A549 (cell line): ENCODE measurements at regions not wholly inside any gene's neighbourhood (a gene's known extent, or its start where the extent isn't known, plus 50 kb on each side); places are given as distances from the start of the nearest gene placed in this dataset.
A peak's percentile ranks its signal among the peaks of the same experiment; 100 is the strongest.
"Not testable (repeated sequence)": the region's sequence is repeated elsewhere in the genome, so short reads cannot be mapped to it uniquely, and the experiment has no call there.

Experiments
- ATAC-seq, 2 experiments: fragments of 200-7000 bp in 1 of 2; fragments of >200 bp in 1 of 2; cut with Nextera tagmentation in 1 of 2; cut with Tn5 transposase in 1 of 2; 3 replicates each; pipeline versions ENCODE4 v1.8.0 to v1.9.1; 2018 to 2020; ENCODE audit warnings: mild to moderate bottlenecking in 1 of 2, moderate library complexity in 1 of 2
- CTCF ChIA-PET: fragments of 300-600 bp; sonication (Branson Sonifier 250); formaldehyde crosslinking; extraction: SDS; loops from one replicate; lab custom pipeline; 2021; ENCODE audit warnings: antibody characterized with exemption, inconsistent platforms; lab: Yijun Ruan, JAX
- POLR2A ChIA-PET: fragments of 350-600 bp; formaldehyde crosslinking; extraction: SDS; loops from one replicate; lab custom pipeline; 2021; ENCODE audit warnings: antibody characterized with exemption, inconsistent platforms; lab: Yijun Ruan, JAX
- DNase-seq, 2 experiments: peaks; one replicate each; pipeline versions ENCODE4 v3.0.0 to v3.0.0-alpha.2; 2011 to 2016; ENCODE audit warnings: low read depth in 1 of 2, low spot score in 1 of 2
- FAIRE-seq: peaks from 2 replicates; lab custom pipeline; 2011; peaks lifted over from hg19 to GRCh38; lab: Jason Lieb, UNC
- H3K27ac ChIP-seq, 2 experiments: fragments of >200 bp; sonication (Bioruptor Twin); formaldehyde crosslinking; 3 replicates each; pipeline ENCODE4 v1.5.1; 2016 to 2017
- H3K4me1 ChIP-seq: fragments of >200 bp; sonication (Bioruptor Twin); formaldehyde crosslinking; 3 replicates; pipeline ENCODE4 v1.6.1; 2016
- H3K4me2 ChIP-seq: fragments of >200 bp; sonication (Bioruptor Twin); formaldehyde crosslinking; 3 replicates; pipeline ENCODE4 v1.6.1; 2016
- H3K4me3 ChIP-seq: fragments of >200 bp; sonication (Bioruptor Twin); formaldehyde crosslinking; 3 replicates; pipeline ENCODE4 v1.5.1; 2016
- H3K9me3 ChIP-seq: fragments of >200 bp; sonication (Bioruptor Twin); formaldehyde crosslinking; 3 replicates; pipeline ENCODE4 v1.6.1; 2016
- WGBS: methylation state at CpG from one replicate; pipeline ENCODE4 v1.1.6; 2017; ENCODE audit errors: missing lambda C conversion rate; 5-methylcytosine and 5-hydroxymethylcytosine counted together

GRCh38 chr5:21488828-21489227, 1364.3 kb downstream of the CDH12 start:
- CTCF ChIA-PET, FAIRE-seq, H3K27ac ChIP-seq, H3K4me3 ChIP-seq, H3K4me1 ChIP-seq, H3K4me2 ChIP-seq, ATAC-seq, H3K9me3 ChIP-seq, POLR2A ChIA-PET, DNase-seq: not testable (repeated sequence)
- 89% methylated on average over 6 of the region's 6 CpGs for WGBS

GRCh38 chr5:21485458-21486000, 1367.6 kb downstream of the CDH12 start:
- H3K4me1 ChIP-seq, H3K27ac ChIP-seq, ATAC-seq, POLR2A ChIA-PET, CTCF ChIA-PET, H3K9me3 ChIP-seq, FAIRE-seq, H3K4me2 ChIP-seq, H3K4me3 ChIP-seq: not testable (repeated sequence)
- peak in 1 of 2 experiments; percentile 12 for DNase-seq
- 96% methylated on average over 6 of the region's 7 CpGs for WGBS

GRCh38 chr5:21484498-21484889, 1368.7 kb downstream of the CDH12 start:
- CTCF ChIA-PET, DNase-seq, H3K9me3 ChIP-seq, H3K4me2 ChIP-seq, ATAC-seq, H3K4me1 ChIP-seq, FAIRE-seq, H3K27ac ChIP-seq, POLR2A ChIA-PET, H3K4me3 ChIP-seq: not testable (repeated sequence)
- WGBS, result 96% methylated on average over 11 of the region's 19 CpGs

GRCh38 chr5:21483790-21484497, 1369.2 kb downstream of the CDH12 start:
- H3K9me3 ChIP-seq, H3K27ac ChIP-seq, CTCF ChIA-PET, H3K4me3 ChIP-seq, H3K4me2 ChIP-seq, FAIRE-seq, POLR2A ChIA-PET, ATAC-seq, H3K4me1 ChIP-seq, DNase-seq: not testable (repeated sequence)
- WGBS, result 91% methylated on average over 13 of the region's 19 CpGs

- CTCF ChIA-PET, result not testable (repeated sequence)
Observed at GRCh38 chr5:21482983-21483650, 1370.0 kb downstream of the CDH12 start.

GRCh38 chr5:21482522-21482921, 1370.6 kb downstream of the CDH12 start:
- CTCF ChIA-PET, DNase-seq, H3K4me3 ChIP-seq, H3K4me2 ChIP-seq, ATAC-seq, POLR2A ChIA-PET, H3K4me1 ChIP-seq, FAIRE-seq, H3K27ac ChIP-seq, H3K9me3 ChIP-seq: not testable (repeated sequence)
- WGBS, result 79% methylated on average over 12 of the region's 13 CpGs

More at GRCh38 chr5:21482983-21483650, 1370.0 kb downstream of the CDH12 start:
- H3K4me2 ChIP-seq, H3K4me1 ChIP-seq, DNase-seq, H3K4me3 ChIP-seq, H3K9me3 ChIP-seq, FAIRE-seq, POLR2A ChIA-PET, H3K27ac ChIP-seq, ATAC-seq: not testable (repeated sequence)
- 90% methylated on average over 20 of the region's 22 CpGs for WGBS

- POLR2A ChIA-PET, H3K4me3 ChIP-seq, DNase-seq, CTCF ChIA-PET, FAIRE-seq, H3K27ac ChIP-seq, H3K4me1 ChIP-seq, H3K9me3 ChIP-seq, ATAC-seq, H3K4me2 ChIP-seq: not testable (repeated sequence)
- 84% methylated on average over 24 of the region's 24 CpGs for WGBS
Observed at GRCh38 chr5:21481320-21482270, 1371.5 kb downstream of the CDH12 start.

- POLR2A ChIA-PET, DNase-seq, H3K4me3 ChIP-seq, FAIRE-seq, H3K4me2 ChIP-seq, CTCF ChIA-PET, H3K9me3 ChIP-seq, H3K27ac ChIP-seq, ATAC-seq, H3K4me1 ChIP-seq: not testable (repeated sequence)
- WGBS, result 67% methylated on average over 4 of the region's 4 CpGs
Observed at GRCh38 chr5:21480054-21480453, 1373.1 kb downstream of the CDH12 start.

GRCh38 chr5:21473981-21474380, 1379.2 kb downstream of the CDH12 start:
- DNase-seq, ATAC-seq, H3K4me3 ChIP-seq, H3K27ac ChIP-seq, POLR2A ChIA-PET, H3K9me3 ChIP-seq, H3K4me2 ChIP-seq, FAIRE-seq, CTCF ChIA-PET, H3K4me1 ChIP-seq: not testable (repeated sequence)
- 94% methylated on average over 5 of the region's 6 CpGs for WGBS

GRCh38 chr5:21473436-21473835, 1379.7 kb downstream of the CDH12 start:
- POLR2A ChIA-PET, CTCF ChIA-PET, H3K27ac ChIP-seq, H3K4me1 ChIP-seq, H3K4me2 ChIP-seq, H3K4me3 ChIP-seq, FAIRE-seq, ATAC-seq, DNase-seq, H3K9me3 ChIP-seq: not testable (repeated sequence)
- WGBS, result 94% methylated on average over 13 of the region's 13 CpGs
